Lower leg skin (tissue), 4 donors: ENCODE measurements at regions not wholly inside any gene's neighbourhood (a gene's known extent, or its start where the extent isn't known, plus 50 kb on each side); places are given as distances from the start of the nearest gene placed in this dataset.

Experiments
- DNase-seq, 2 donors: peaks; one replicate each; pipeline ENCODE4 v3.0.0-alpha.2; 2019; ENCODE audit warnings: low spot score in 2 of 2
- H3K4me3 ChIP-seq: fragments of 200-600 bp; sonication (generic); 2 replicates; pipeline ENCODE4 v1.5.1; 2017; ENCODE audit warnings: mild to moderate bottlenecking, low read depth; ENCODE audit not compliant: poor library complexity, severe bottlenecking
- CTCF ChIP-seq, 3 donors: fragments of 450-650 bp; IDR thresholded peaks; one replicate each; pipeline ENCODE4 v1.5.1; 2016; ENCODE audit warnings: antibody characterized with exemption in 3 of 3, mild to moderate bottlenecking in 3 of 3, moderate library complexity in 2 of 3
- POLR2A ChIP-seq, 2 donors: fragments of 450-650 bp; IDR thresholded peaks; one replicate each; pipeline ENCODE4 v1.6.1; 2016 to 2017; ENCODE audit warnings: antibody characterized with exemption in 2 of 2, mild to moderate bottlenecking in 1 of 2, moderate library complexity in 1 of 2
- WGBS, 2 donors: methylation state at CpG; one replicate each; pipeline ENCODE4 v1.1.5; 2018; 5-methylcytosine and 5-hydroxymethylcytosine counted together
- intact Hi-C: fragments of 100-400 bp; cut with DNase I; formaldehyde crosslinking; loops from one replicate; pipeline ENCODE4 v1.15.0; 2023; ENCODE audit warnings: low total_unique reads

GRCh38 chr3:182524711-182525401, 268.4 kb upstream of the ATP11B start:
- WGBS, 2 donors = 43 to 46% methylated on average over 5 of the region's 5 CpGs
- no peak overlapping the region for H3K4me3 ChIP-seq
- no peak for TF ChIP-seq CTCF (IDR thresholded peaks at IDR 0.05)
- no peak for TF ChIP-seq POLR2A (IDR thresholded peaks at IDR 0.05)
- intact Hi-C loops = no loop called here
- DNase-seq = peak in 1 of 2 donors; percentile 25

- 79 to 80% methylated on average over 4 of the region's 4 CpGs for WGBS, 2 donors
- intact Hi-C loops = no loop called here
- H3K4me3 ChIP-seq = no peak overlapping the region
- DNase-seq = no peak
- no peak for TF ChIP-seq POLR2A (IDR thresholded peaks at IDR 0.05)
Measured at GRCh38 chr3:182525766-182526374, 267.4 kb upstream of the ATP11B start.

- intact Hi-C loops = no loop called here
- DNase-seq = no peak
- no peak for TF ChIP-seq CTCF (IDR thresholded peaks at IDR 0.05)
- TF ChIP-seq POLR2A (IDR thresholded peaks at IDR 0.05) = no peak
Measured at GRCh38 chr3:182527745-182528144, 265.6 kb upstream of the ATP11B start.

GRCh38 chr3:182530316-182530715, 263.0 kb upstream of the ATP11B start:
- intact Hi-C loops = no loop called here
- TF ChIP-seq CTCF (IDR thresholded peaks at IDR 0.05) (no peak), POLR2A (IDR thresholded peaks at IDR 0.05) (no peak)
- no peak overlapping the region for H3K4me3 ChIP-seq
- DNase-seq = no peak
- 72 to 76% methylated on average over 3 of the region's 3 CpGs for WGBS, 2 donors

More at GRCh38 chr3:182527745-182528144, 265.6 kb upstream of the ATP11B start:
- no peak overlapping the region for H3K4me3 ChIP-seq

GRCh38 chr3:182533394-182533793, 259.9 kb upstream of the ATP11B start:
- no peak for TF ChIP-seq CTCF (IDR thresholded peaks at IDR 0.05)
- WGBS, 2 donors = 50 to 71% methylated on average over 2 of the region's 2 CpGs
- no peak for DNase-seq
- H3K4me3 ChIP-seq = no peak overlapping the region
- intact Hi-C loops = no loop called here

GRCh38 chr3:182544542-182544941, 248.8 kb upstream of the ATP11B start:
- intact Hi-C loops = no loop called here
- 77 to 84% methylated on average over 5 of the region's 5 CpGs for WGBS, 2 donors
- TF ChIP-seq POLR2A (IDR thresholded peaks at IDR 0.05) (no peak), CTCF (IDR thresholded peaks at IDR 0.05) (no peak)
- DNase-seq = no peak
- H3K4me3 ChIP-seq = no peak overlapping the region
